Naive thymus-derived CD8-positive, alpha-beta T cell (primary cell): ENCODE measurements at regions not wholly inside any gene's neighbourhood (a gene's known extent, or its start where the extent isn't known, plus 50 kb on each side); places are given as distances from the start of the nearest gene placed in this dataset.
"Not testable (repeated sequence)": the region's sequence is repeated elsewhere in the genome, so short reads cannot be mapped to it uniquely, and the experiment has no call there.

Experiments used
- ATAC-seq, 2 donors: fragments of 150-1000 bp; cut with Tn5 transposase in 1 of 2; sonication (Bioruptor Pico), chemical (Tn5 transposase) in 1 of 2; 1 replicate in 1 of 2; 2 replicates in 1 of 2; pipeline ENCODE4 v1.10.0; 2021; ENCODE audit warnings: mild to moderate bottlenecking in 2 of 2, moderate library complexity in 2 of 2
- POLR2A ChIA-PET: fragments of 350-600 bp; sonication (Branson Sonifier 250); formaldehyde crosslinking; loops from one replicate; lab custom pipeline; 2021; ENCODE audit warnings: antibody characterized with exemption; lab: Charles Lee
- DNase-seq, 10 donors: peaks; one replicate each; pipeline versions ENCODE4 v3.0.0 to v3.0.0-alpha.2; 2020 to 2022
- H3K27ac Mint-ChIP-seq, 10 donors: one replicate each; pipeline ENCODE4 v1.8.0; 2020 to 2022; ENCODE audit warnings: mild to moderate bottlenecking in 10 of 10, mixed read lengths in 10 of 10, moderate library complexity in 4 of 10, inconsistent platforms in 1 of 10
- H3K27me3 Mint-ChIP-seq, 5 donors: one replicate each; pipeline ENCODE4 v1.8.0; 2021 to 2022; ENCODE audit warnings: mixed read lengths in 5 of 5
- H3K36me3 Mint-ChIP-seq, 3 donors: one replicate each; pipeline ENCODE4 v1.8.0; 2020 to 2022; ENCODE audit warnings: mixed read lengths in 3 of 3, mild to moderate bottlenecking in 2 of 3, inconsistent platforms in 1 of 3
- H3K4me1 Mint-ChIP-seq, 4 donors: one replicate each; pipeline ENCODE4 v1.8.0; 2021 to 2022; ENCODE audit warnings: mixed read lengths in 4 of 4
- H3K4me3 Mint-ChIP-seq, 10 donors: one replicate each; pipeline ENCODE4 v1.8.0; 2020 to 2022; ENCODE audit warnings: mild to moderate bottlenecking in 10 of 10, mixed read lengths in 10 of 10, moderate library complexity in 6 of 10, inconsistent platforms in 1 of 10
- H3K9me3 Mint-ChIP-seq, 9 donors: one replicate each; pipeline ENCODE4 v1.8.0; 2020 to 2022; ENCODE audit warnings: mixed read lengths in 9 of 9, mild to moderate bottlenecking in 3 of 9, inconsistent platforms in 1 of 9, moderate library complexity in 1 of 9

DNA sequence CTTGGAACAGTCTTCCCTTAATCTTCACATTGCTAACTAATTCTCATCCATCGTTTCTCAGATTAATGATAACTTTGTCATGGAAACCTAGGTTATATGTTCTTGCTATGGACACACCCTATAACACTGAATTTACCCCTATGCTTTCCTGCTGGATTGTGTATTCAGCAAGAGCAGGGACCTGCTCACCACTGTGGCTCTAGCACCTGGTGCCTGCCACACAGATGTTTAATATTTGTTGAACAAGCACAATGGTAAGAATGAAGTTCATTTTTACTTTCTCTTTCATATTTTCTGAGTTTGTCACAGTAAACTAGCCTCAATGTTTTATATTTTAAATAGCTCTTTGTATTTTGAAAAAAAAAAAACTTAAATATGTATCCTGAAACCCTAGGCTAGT is 734.0 kb upstream of the DIAPH2 start:
- no peak overlapping the region for H3K27ac Mint-ChIP-seq

DNA sequence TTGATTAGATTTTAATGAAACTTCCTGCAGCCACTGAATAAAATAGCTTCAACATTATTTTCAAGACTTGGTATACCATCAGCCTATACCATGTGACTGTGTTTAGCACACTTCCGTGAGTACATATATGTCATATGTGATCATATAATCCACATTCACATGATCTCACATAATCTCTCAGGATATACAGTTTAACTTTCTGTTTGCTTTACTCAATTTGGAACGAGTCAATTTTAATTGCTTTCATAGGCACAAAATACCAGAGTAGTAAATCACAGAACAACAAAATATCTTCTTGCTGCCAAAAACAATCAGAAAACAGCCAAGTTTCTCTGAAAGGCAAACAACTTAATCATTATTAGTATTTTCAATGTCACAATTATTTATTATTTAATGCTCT is 731.1 kb upstream of the DIAPH2 start:
- H3K27ac Mint-ChIP-seq: no peak overlapping the region
- POLR2A ChIA-PET: no interaction called here
- no peaks in the 10 kb centered on the region for H3K4me1 Mint-ChIP-seq
- ATAC-seq: no peak
- DNase-seq: no peak
- no peak overlapping the region for H3K4me3 Mint-ChIP-seq
- H3K9me3 Mint-ChIP-seq: peaks cover 0 to 15% (median 0%) of the 10 kb centered on the region in 9 donors
- H3K27me3 Mint-ChIP-seq: no peaks in the 10 kb centered on the region
- no peaks in the 10 kb centered on the region for H3K36me3 Mint-ChIP-seq

More for the DNA sequence above, 734.0 kb upstream of the DIAPH2 start:
- Mint-ChIP-seq H3K9me3 (peaks cover 0 to 18% (median 0%) of the 10 kb centered on the region in 9 donors), H3K36me3 (no peaks in the 10 kb centered on the region), H3K4me1 (no peaks in the 10 kb centered on the region), H3K4me3 (no peak overlapping the region), H3K27me3 (no peaks in the 10 kb centered on the region)
- POLR2A ChIA-PET: no interaction called here
- DNase-seq (no peak), ATAC-seq (no peak)

DNA sequence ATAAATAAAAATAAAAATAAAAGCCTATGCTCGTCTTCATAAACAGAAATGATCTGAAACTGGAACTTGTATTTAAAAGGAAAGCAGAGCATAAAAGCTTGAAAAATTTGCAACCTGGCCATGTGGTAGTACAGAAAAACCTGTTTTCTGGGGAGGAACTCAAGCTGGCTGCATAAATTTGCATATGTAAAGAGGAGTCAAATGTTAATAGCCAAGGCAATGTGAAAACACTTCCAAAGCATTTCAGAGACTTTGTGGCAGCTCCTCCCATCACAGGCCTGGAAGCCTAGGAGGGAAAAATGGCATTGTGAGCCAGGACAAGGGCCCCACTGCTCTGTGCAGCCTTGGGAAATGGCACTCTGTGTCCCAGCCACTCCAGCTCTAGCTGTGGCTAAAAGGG is 727.9 kb upstream of the DIAPH2 start:
- no peaks in the 10 kb centered on the region for H3K27me3 Mint-ChIP-seq
- POLR2A ChIA-PET: no interaction called here
- ATAC-seq: no peak

DNA sequence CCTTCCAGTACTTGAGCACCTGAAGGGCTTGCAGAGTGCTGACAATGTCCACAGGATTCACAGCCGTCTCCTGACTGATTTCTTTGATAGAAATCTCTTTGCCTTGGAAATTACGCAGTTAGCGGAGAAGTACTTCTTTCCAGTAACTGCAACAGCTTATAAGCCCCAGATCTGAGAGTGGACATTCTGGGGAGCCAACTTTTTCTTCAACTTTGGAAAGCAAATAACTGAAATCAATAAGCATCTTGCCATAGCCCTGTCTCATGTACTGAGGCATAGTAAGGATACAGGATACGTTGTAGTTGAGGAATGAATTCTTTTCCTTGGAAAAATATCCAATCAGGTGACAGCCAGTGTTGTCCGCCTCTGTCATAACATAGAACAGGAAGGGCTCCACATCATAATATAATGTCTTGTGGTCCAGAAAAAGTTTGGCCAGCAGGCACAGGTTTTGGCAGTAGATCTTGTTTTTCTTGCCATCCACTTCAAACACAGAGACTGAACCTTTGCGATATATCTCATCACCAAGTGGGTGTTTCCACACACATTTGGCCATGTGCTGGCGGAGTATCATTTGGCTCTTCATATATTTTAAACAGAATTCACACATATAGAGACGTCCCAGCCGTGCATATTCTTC is 711.1 kb upstream of the DIAPH2 start:
- H3K27ac Mint-ChIP-seq, ATAC-seq, H3K27me3 Mint-ChIP-seq: not testable (repeated sequence)

More for the DNA sequence above, 727.9 kb upstream of the DIAPH2 start:
- Mint-ChIP-seq H3K4me3 (no peak overlapping the region), H3K4me1 (no peaks in the 10 kb centered on the region), H3K9me3 (peaks cover 0 to 13% (median 3%) of the 10 kb centered on the region in 9 donors), H3K36me3 (no peaks in the 10 kb centered on the region), H3K27ac (no peak overlapping the region)
- DNase-seq: no peak

DNA sequence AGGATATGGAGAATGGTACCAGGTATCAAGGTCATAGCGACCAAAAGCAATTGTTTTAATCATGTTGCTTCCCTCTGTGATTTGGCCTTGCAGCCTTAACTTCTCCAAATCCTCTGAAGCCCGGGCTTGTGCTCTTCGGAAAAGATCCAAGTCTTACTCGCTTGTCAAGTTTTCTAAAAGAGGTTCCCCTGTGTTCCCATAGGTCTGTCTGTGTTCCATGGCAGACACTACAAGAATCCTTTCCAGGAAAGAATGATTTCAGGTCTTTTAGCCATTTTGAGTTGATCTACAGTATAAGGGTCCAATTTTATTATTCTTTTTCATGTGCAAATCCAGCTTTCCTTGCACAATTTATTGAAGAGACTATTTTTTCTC is 710.6 kb upstream of the DIAPH2 start:
- Mint-ChIP-seq H3K9me3 (peaks cover 0 to 27% (median 6%) of the 10 kb centered on the region in 9 donors), H3K27ac (no peak overlapping the region), H3K36me3 (peaks cover 0 to 8% (median 0%) of the 10 kb centered on the region in 3 donors), H3K27me3 (no peaks in the 10 kb centered on the region), H3K4me1 (no peaks in the 10 kb centered on the region), H3K4me3 (no peak overlapping the region)
- POLR2A ChIA-PET: no interaction called here
- no peak for DNase-seq
- ATAC-seq: no peak

More for the DNA sequence above, 711.1 kb upstream of the DIAPH2 start:
- DNase-seq, POLR2A ChIA-PET, H3K4me1 Mint-ChIP-seq, H3K36me3 Mint-ChIP-seq, H3K4me3 Mint-ChIP-seq: not testable (repeated sequence)
- peaks cover 0 to 25% (median 5%) of the 10 kb centered on the region in 9 donors for H3K9me3 Mint-ChIP-seq

DNA sequence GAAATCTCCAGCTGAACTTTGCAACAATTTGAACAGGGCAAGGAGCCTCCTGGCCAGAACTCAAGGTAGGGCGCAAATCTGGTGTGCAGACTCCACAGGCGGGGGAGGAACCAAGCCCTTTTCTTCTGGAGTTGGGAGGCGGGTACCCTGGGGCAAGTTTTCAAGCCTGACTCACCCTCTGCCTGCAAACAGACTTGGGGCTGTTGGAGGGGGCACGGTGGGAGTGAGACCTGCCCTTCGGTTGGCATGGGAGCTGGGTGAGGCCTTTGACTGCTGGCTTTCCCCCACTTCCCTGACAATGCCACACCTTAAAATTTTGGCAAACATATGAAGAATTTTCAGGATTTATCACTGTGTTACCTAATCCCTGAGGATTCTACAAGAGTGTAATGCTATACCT is 709.8 kb upstream of the DIAPH2 start:
- H3K36me3 Mint-ChIP-seq: peaks cover 0 to 8% (median 0%) of the 10 kb centered on the region in 3 donors
- H3K4me1 Mint-ChIP-seq: no peaks in the 10 kb centered on the region
- H3K27me3 Mint-ChIP-seq: no peaks in the 10 kb centered on the region
- H3K9me3 Mint-ChIP-seq: peaks cover 0 to 34% (median 6%) of the 10 kb centered on the region in 9 donors
- H3K4me3 Mint-ChIP-seq: no peak overlapping the region
- ATAC-seq (no peak), DNase-seq (no peak)
- no peak overlapping the region for H3K27ac Mint-ChIP-seq
- POLR2A ChIA-PET: no interaction called here

DNA sequence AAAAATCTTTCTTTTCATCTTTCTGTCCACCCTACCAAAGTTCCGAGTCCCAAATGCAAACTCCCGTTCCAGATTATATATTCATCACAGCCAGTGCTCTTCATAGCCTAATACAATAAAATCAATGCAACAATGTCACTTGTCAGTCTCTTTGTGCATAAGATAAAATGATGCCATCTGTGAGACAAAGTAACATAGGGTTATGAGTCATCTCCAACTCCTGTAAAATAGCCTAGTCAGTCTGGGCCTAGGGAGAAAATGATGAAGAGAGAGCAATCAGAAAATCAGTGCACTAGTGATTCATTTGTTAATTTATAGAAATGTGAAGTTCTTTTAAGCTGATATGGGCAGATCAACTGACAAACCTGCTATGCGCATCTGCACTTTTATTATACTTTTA is 689.1 kb upstream of the DIAPH2 start:
- DNase-seq: no peak
- Mint-ChIP-seq H3K4me1 (no peaks in the 10 kb centered on the region), H3K27ac (no peak overlapping the region), H3K9me3 (peaks cover 0 to 8% (median 0%) of the 10 kb centered on the region in 9 donors), H3K4me3 (no peak overlapping the region), H3K27me3 (no peaks in the 10 kb centered on the region), H3K36me3 (no peaks in the 10 kb centered on the region)
- ATAC-seq: no peak
- POLR2A ChIA-PET: no interaction called here

DNA sequence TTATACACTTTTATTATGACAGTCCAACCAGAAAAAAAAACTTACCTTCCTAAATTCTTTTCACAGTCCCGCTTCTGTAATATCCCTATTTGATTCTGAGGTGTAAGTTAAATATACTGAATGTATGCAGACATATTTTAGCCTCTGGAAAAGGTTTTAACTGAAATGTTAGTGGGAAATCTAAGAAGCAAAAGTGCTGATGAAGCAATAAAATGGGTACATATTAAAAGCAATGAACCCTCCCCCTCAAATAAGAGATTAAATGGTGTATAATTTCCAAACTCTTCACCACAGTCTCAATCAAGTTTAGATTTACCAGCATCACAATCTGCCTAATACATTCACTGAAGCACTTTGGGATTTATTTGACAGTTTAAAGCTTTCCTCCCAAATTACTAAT is 688.3 kb upstream of the DIAPH2 start:
- Mint-ChIP-seq H3K4me1 (no peaks in the 10 kb centered on the region), H3K4me3 (no peak overlapping the region), H3K27me3 (no peaks in the 10 kb centered on the region), H3K9me3 (peaks cover 0 to 8% (median 0%) of the 10 kb centered on the region in 9 donors), H3K27ac (no peak overlapping the region), H3K36me3 (no peaks in the 10 kb centered on the region)
- no peak for DNase-seq
- ATAC-seq: no peak
- POLR2A ChIA-PET: no interaction called here

DNA sequence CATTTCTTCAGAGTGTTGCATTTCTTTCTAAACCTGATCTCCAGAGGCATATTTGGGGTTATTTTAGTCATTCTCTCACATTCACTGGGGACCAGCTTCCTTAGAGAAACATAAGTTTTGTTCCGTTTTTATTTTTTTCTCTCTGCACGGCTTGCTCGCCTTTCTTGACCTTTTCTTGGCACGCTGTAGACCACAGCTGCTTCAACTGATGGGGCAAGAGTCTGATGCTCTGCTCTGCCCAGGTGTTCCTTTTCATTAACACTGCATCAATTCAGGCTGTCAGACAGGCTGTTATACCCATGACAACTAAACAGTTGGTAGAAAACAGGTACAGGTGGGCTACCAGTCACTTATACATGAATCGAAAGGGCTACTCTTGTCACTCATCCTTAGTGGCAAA is 682.2 kb upstream of the DIAPH2 start:
- Mint-ChIP-seq H3K4me1 (no peaks in the 10 kb centered on the region), H3K4me3 (no peak overlapping the region), H3K36me3 (no peaks in the 10 kb centered on the region), H3K9me3 (peaks cover 0 to 8% (median 0%) of the 10 kb centered on the region in 9 donors), H3K27ac (no peak overlapping the region), H3K27me3 (no peaks in the 10 kb centered on the region)
- POLR2A ChIA-PET: no interaction called here
- DNase-seq: no peak
- ATAC-seq: no peak

DNA sequence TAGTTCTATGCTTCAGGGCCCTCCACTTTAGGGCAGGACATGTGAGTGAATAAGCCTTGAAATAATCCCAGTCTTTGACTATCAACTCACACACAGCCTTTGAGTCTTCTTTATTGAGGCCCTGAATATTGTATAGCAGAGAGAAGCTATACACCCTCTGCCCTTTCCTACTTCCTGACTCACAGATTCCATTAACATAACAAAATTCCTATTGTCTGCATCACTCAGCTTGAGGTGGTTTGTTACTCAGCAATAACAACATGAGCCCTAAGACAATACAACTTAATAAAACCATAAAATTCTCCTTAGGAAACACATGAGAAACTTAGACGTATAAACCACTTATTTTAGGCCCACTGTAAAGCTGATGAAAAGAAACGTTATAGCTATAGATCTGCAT is 680.3 kb upstream of the DIAPH2 start:
- Mint-ChIP-seq H3K27me3 (no peaks in the 10 kb centered on the region), H3K27ac (no peak overlapping the region), H3K36me3 (no peaks in the 10 kb centered on the region), H3K4me1 (no peaks in the 10 kb centered on the region), H3K4me3 (no peak overlapping the region), H3K9me3 (peaks cover 0 to 4% (median 0%) of the 10 kb centered on the region in 9 donors)
- ATAC-seq: no peak
- no peak for DNase-seq
- POLR2A ChIA-PET: no interaction called here

DNA sequence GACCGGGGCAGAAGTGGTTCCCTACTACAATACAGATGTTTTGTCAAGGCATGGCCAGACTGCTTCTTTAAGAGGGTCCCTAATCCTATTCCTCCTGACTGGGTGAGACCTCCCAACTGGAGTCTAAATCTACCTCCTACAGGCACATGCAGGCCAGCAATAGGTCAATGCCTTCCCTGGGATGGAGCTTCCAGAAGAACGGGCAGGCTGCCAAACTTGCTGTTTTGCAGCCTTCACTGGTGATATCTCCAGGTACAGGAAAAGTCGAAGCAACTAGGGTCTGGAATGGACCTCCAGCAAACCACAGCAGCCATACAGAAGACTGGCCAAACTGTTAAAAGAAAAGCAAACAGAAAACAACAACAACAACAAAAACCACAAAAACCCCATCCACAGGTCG is 678.4 kb upstream of the DIAPH2 start:
- POLR2A ChIA-PET: no interaction called here
- H3K27ac Mint-ChIP-seq: no peak overlapping the region
- H3K27me3 Mint-ChIP-seq: no peaks in the 10 kb centered on the region
- DNase-seq: no peak
- no peak for ATAC-seq
- H3K4me3 Mint-ChIP-seq: no peak overlapping the region
- H3K9me3 Mint-ChIP-seq: peaks cover 0 to 11% (median 3%) of the 10 kb centered on the region in 9 donors
- no peaks in the 10 kb centered on the region for H3K4me1 Mint-ChIP-seq
- H3K36me3 Mint-ChIP-seq: peaks cover 0 to 4% (median 0%) of the 10 kb centered on the region in 3 donors

DNA sequence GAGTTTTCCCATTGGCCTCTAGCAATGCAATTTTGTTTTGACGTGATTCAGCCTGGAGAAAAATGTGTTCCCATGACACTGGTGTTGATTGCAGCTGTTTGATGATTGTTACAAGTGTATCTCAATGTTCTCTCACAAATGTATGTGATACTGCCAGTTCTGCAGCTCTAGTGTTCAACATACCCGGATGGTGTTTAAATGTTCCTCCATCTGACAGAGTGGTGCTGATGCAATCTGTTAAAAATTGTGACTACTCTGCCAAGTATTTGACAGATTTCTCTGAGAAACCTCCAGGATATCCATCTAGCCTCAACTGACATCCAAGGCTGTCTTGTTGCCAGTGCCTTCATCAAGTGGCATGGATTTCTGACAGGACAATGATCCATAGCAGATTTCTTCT is 657.2 kb upstream of the DIAPH2 start:
- no peaks in the 10 kb centered on the region for H3K4me1 Mint-ChIP-seq
- peaks cover 0 to 9% (median 0%) of the 10 kb centered on the region in 9 donors for H3K9me3 Mint-ChIP-seq
- H3K27ac Mint-ChIP-seq: no peak overlapping the region
- POLR2A ChIA-PET: no interaction called here
- ATAC-seq (no peak), DNase-seq (no peak)
- no peaks in the 10 kb centered on the region for H3K36me3 Mint-ChIP-seq
- H3K4me3 Mint-ChIP-seq: no peak overlapping the region
- H3K27me3 Mint-ChIP-seq: no peaks in the 10 kb centered on the region

DNA sequence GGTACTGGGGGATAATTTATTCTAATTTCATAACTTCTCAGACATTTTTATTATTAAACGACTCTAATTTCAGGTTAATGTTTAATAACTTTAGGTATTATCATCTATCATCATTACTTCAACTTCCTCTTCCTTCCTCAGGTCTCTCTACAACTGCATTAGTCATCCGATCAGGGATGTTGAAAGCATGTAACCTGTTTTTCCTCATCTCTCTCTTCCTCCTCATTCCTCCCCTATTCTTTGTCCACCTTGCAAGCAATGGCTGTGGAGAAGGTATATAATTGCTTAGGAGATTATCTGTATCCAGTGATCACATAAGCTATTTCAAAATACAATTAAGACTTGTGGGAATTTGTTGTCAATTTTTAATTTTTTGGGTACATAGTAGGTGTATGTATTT is 632.6 kb upstream of the DIAPH2 start:
- no peak overlapping the region for H3K4me3 Mint-ChIP-seq
- no peak overlapping the region for H3K27ac Mint-ChIP-seq
- peaks cover 0 to 33% (median 4%) of the 10 kb centered on the region in 9 donors for H3K9me3 Mint-ChIP-seq
- no peak for DNase-seq
- no peaks in the 10 kb centered on the region for H3K4me1 Mint-ChIP-seq
- peaks cover 0 to 3% (median 0%) of the 10 kb centered on the region in 3 donors for H3K36me3 Mint-ChIP-seq
- H3K27me3 Mint-ChIP-seq: no peaks in the 10 kb centered on the region
- ATAC-seq: no peak
- POLR2A ChIA-PET: no interaction called here

DNA sequence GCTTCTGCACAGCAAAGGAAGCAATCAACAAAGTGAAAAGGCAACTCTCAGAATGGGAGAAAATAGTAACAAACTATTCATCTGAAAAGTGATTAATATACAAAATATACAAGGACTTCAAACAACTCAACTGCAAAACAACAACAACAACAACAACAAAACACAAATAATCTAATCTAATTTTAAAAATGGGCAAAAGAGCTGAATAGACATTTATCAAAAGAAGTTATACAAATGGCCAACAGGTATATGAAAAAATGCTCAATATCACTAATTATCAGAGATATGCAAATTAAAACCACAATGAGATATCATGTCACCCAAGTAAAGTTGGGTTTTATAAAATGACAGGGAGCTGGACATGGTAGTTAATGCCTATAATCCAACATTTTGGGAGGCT is 602.8 kb upstream of the DIAPH2 start:
- POLR2A ChIA-PET: no interaction called here
- Mint-ChIP-seq H3K4me1 (no peaks in the 10 kb centered on the region), H3K27ac (no peak overlapping the region), H3K36me3 (peaks cover 0 to 4% (median 0%) of the 10 kb centered on the region in 3 donors), H3K9me3 (peaks cover 0 to 19% (median 2%) of the 10 kb centered on the region in 9 donors), H3K4me3 (no peak overlapping the region), H3K27me3 (no peaks in the 10 kb centered on the region)
- ATAC-seq (no peak), DNase-seq (no peak)
